ENCODE measurements at regions not wholly inside any gene's neighbourhood (a gene's known extent, or its start where the extent isn't known, plus 50 kb on each side); places are given as distances from the start of the nearest gene placed in this dataset.

- DNase-seq = no peak
These were observed 86.4 kb downstream of the FOXL1 start for GRCh38 chr16:86664522-86665318.

- no peak for DNase-seq
These were observed 86.9 kb downstream of the FOXL1 start for GRCh38 chr16:86665319-86665675.

- no peak for DNase-seq
These were observed 87.6 kb downstream of the FOXL1 start for GRCh38 chr16:86665929-86666328.

- no peak for DNase-seq
These were observed 88.7 kb downstream of the FOXL1 start for GRCh38 chr16:86667035-86667434.

GRCh38 chr16:86668136-86668910 lies 90.0 kb downstream of the FOXL1 start:
- DNase-seq = no peak

- DNase-seq = no peak
These were observed 91.0 kb downstream of the FOXL1 start for GRCh38 chr16:86669285-86669805.

- no peak for DNase-seq
These were observed 91.8 kb downstream of the FOXL1 start for GRCh38 chr16:86669937-86670749.

GRCh38 chr16:86670750-86671234 lies 92.4 kb downstream of the FOXL1 start:
- no peak for DNase-seq

GRCh38 chr16:86671486-86672178 lies 93.3 kb downstream of the FOXL1 start:
- no peak for DNase-seq

GRCh38 chr16:86672179-86672863 lies 94.0 kb downstream of the FOXL1 start:
- DNase-seq = no peak

- DNase-seq = no peak
These were observed 95.0 kb downstream of the FOXL1 start for GRCh38 chr16:86673090-86673955.

GRCh38 chr16:86673956-86674453 lies 95.7 kb downstream of the FOXL1 start:
- DNase-seq = no peak

GRCh38 chr16:86676254-86676670 lies 97.9 kb downstream of the FOXL1 start:
- DNase-seq = no peak

- no peak for DNase-seq
These were observed 101.1 kb downstream of the FOXL1 start for GRCh38 chr16:86679490-86679889.

GRCh38 chr16:86680162-86680561 lies 101.8 kb downstream of the FOXL1 start:
- no peak for DNase-seq

- no peak for DNase-seq
These were observed 102.3 kb downstream of the FOXL1 start for GRCh38 chr16:86680661-86681030.

- no peak for DNase-seq
These were observed 102.8 kb downstream of the FOXL1 start for GRCh38 chr16:86681031-86681756.

GRCh38 chr16:86681757-86682106 lies 103.4 kb downstream of the FOXL1 start:
- no peak for DNase-seq

GRCh38 chr16:86682219-86682904 lies 104.0 kb downstream of the FOXL1 start:
- DNase-seq = no peak
